Fibroblast of lung (primary cell): ENCODE measurements at regions not wholly inside any gene's neighbourhood (a gene's known extent, or its start where the extent isn't known, plus 50 kb on each side); places are given as distances from the start of the nearest gene placed in this dataset.

Experiments
- DNase-seq, 2 donors: peaks; one replicate each; pipeline versions ENCODE4 v3.0.0 to v3.0.0-alpha.2; 2010; ENCODE audit warnings: low read depth in 2 of 2
- H2AFZ ChIP-seq: 2 replicates; pipeline ENCODE4 v1.5.1; 2012; ENCODE audit warnings: low read length, control low read depth, inconsistent platforms
- H3K27ac ChIP-seq: 2 replicates; pipeline ENCODE4 v1.5.1; 2011; ENCODE audit warnings: low read length, control low read depth; ENCODE audit not compliant: insufficient read depth
- H3K27me3 ChIP-seq: 2 replicates; pipeline ENCODE4 v1.5.1; 2011; ENCODE audit warnings: mild to moderate bottlenecking, low read length; ENCODE audit not compliant: control insufficient read depth, insufficient read depth
- H3K36me3 ChIP-seq: 2 replicates; pipeline ENCODE4 v1.5.1; 2011; ENCODE audit warnings: low read length; ENCODE audit not compliant: control insufficient read depth, insufficient read depth
- H3K4me1 ChIP-seq: 2 replicates; pipeline ENCODE4 v1.5.1; 2011; ENCODE audit warnings: low read length; ENCODE audit not compliant: control insufficient read depth, insufficient read depth; ENCODE audit errors: extremely low read depth
- H3K4me2 ChIP-seq: 2 replicates; pipeline ENCODE4 v1.5.1; 2011; ENCODE audit warnings: low read length, control low read depth; ENCODE audit not compliant: insufficient read depth; ENCODE audit errors: extremely low read depth
- H3K4me3 ChIP-seq, 4 experiments: fragments of 200-600 bp in 1 of 4; sonication (generic) in 1 of 4; replicated peaks in 1 of 4; 2 replicates each; pipeline ENCODE4 v1.5.1; 2011 to 2016; ENCODE audit warnings: low read length in 4 of 4, low read depth in 3 of 4, mild to moderate bottlenecking in 3 of 4, control low read depth in 2 of 4, inconsistent platforms in 1 of 4, mixed read lengths in 1 of 4; ENCODE audit not compliant: insufficient read depth in 1 of 4; ENCODE audit errors: control extremely low read depth in 1 of 4
- H3K79me2 ChIP-seq: 2 replicates; pipeline ENCODE4 v1.5.1; 2012; ENCODE audit warnings: mild to moderate bottlenecking, low read length, inconsistent platforms; ENCODE audit not compliant: control insufficient read depth, insufficient read depth
- H3K9ac ChIP-seq: 2 replicates; pipeline ENCODE4 v1.5.1; 2011; ENCODE audit warnings: mild to moderate bottlenecking, low read length, control low read depth; ENCODE audit not compliant: insufficient read depth
- H3K9me3 ChIP-seq: 2 replicates; pipeline ENCODE4 v1.5.1; 2012; ENCODE audit warnings: low read depth, low read length; ENCODE audit not compliant: control insufficient read depth, insufficient read depth
- H4K20me1 ChIP-seq: 2 replicates; pipeline ENCODE4 v1.5.1; 2011; ENCODE audit warnings: low read length; ENCODE audit not compliant: control insufficient read depth, insufficient read depth; ENCODE audit errors: extremely low read depth
- EZH2 ChIP-seq: IDR thresholded peaks from 2 replicates; pipeline ENCODE4 v1.5.1; 2012; ENCODE audit warnings: low read length, control low read depth, mild to moderate bottlenecking; ENCODE audit errors: missing control alignments
- TF ChIP-seq, protein P1 (sequence below), 2 donors: IDR thresholded peaks in 1 of 2; conservative IDR thresholded peaks in 1 of 2; 1 replicate in 1 of 2; 2 replicates in 1 of 2; pipeline ENCODE4 v1.5.1; 2011 to 2012; ENCODE audit warnings: low read length in 2 of 2, control low read depth in 1 of 2, inconsistent platforms in 1 of 2, low read depth in 1 of 2, mild to moderate bottlenecking in 1 of 2

DNA sequence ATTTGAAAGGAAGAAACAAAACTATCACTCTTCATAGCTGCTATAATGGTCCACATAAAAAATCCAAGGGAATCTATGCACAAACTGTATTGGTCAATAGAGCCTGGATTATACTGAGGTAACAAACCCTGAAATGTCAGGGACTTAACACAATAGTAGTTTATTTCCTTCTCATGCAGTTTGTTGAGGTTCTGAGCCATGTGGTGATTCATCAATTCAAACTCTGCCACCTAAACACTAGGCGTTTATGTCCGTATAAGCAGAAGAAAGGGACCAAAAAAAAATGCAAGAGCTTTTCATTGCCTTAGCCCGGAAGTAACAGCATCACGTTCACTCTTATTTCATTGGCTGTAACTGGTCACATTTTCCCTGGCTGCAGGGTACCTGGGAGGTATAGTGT lies 464.7 kb downstream of the ZSWIM6 start:
- Histone ChIP-seq H3K79me2 (no peaks in the 10 kb centered on the region), H3K27me3 (no peaks in the 10 kb centered on the region), H3K9ac (no peak overlapping the region), H3K9me3 (no peaks in the 10 kb centered on the region), H3K36me3 (no peaks in the 10 kb centered on the region), H3K4me2 (no peak overlapping the region), H3K4me1 (no peaks in the 10 kb centered on the region), H3K27ac (no peak overlapping the region), H3K4me3 (no peak overlapping the region), H4K20me1 (no peaks in the 10 kb centered on the region), H2AFZ (no peak overlapping the region)
- no peak for DNase-seq
- TF ChIP-seq EZH2 = no peak
- TF ChIP-seq, protein P1, sequence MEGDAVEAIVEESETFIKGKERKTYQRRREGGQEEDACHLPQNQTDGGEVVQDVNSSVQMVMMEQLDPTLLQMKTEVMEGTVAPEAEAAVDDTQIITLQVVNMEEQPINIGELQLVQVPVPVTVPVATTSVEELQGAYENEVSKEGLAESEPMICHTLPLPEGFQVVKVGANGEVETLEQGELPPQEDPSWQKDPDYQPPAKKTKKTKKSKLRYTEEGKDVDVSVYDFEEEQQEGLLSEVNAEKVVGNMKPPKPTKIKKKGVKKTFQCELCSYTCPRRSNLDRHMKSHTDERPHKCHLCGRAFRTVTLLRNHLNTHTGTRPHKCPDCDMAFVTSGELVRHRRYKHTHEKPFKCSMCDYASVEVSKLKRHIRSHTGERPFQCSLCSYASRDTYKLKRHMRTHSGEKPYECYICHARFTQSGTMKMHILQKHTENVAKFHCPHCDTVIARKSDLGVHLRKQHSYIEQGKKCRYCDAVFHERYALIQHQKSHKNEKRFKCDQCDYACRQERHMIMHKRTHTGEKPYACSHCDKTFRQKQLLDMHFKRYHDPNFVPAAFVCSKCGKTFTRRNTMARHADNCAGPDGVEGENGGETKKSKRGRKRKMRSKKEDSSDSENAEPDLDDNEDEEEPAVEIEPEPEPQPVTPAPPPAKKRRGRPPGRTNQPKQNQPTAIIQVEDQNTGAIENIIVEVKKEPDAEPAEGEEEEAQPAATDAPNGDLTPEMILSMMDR (conservative IDR thresholded peaks at IDR 0.05 in 1 of 2, IDR thresholded peaks at IDR 0.05 in 1 of 2; ENCODE audit: low read depth in 1 of 2, low read length in 2 of 2) = no peak

DNA sequence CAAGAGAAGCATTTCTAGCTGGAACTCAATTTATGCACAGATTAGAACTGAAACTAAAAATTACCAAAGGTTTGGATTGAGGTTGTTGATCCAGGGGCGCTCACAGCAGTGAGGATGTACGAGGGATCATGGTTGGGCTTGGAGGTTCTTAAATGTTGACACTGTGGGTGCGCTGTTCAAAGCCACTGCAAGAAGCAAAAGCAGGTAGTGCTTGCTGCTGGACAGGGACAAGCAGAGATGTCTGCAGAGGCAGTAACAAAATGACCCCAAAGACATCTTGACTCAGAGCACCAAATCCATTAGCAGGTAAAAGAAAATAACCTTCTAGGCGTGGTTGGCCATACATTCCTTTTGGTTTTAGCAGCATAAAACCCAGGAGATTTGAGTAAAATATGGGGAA lies 468.4 kb downstream of the ZSWIM6 start:
- Histone ChIP-seq H3K9ac (no peak overlapping the region), H2AFZ (no peak overlapping the region), H3K4me1 (no peaks in the 10 kb centered on the region), H3K4me3 (no peak overlapping the region), H3K4me2 (no peak overlapping the region), H4K20me1 (no peaks in the 10 kb centered on the region), H3K27ac (no peak overlapping the region), H3K27me3 (no peaks in the 10 kb centered on the region), H3K9me3 (no peaks in the 10 kb centered on the region), H3K79me2 (no peaks in the 10 kb centered on the region), H3K36me3 (no peaks in the 10 kb centered on the region)
- no peak for DNase-seq
- no peak for TF ChIP-seq EZH2
- TF ChIP-seq, protein P1 (conservative IDR thresholded peaks at IDR 0.05 in 1 of 2, IDR thresholded peaks at IDR 0.05 in 1 of 2; ENCODE audit: low read depth in 1 of 2, low read length in 2 of 2) = no peak

DNA sequence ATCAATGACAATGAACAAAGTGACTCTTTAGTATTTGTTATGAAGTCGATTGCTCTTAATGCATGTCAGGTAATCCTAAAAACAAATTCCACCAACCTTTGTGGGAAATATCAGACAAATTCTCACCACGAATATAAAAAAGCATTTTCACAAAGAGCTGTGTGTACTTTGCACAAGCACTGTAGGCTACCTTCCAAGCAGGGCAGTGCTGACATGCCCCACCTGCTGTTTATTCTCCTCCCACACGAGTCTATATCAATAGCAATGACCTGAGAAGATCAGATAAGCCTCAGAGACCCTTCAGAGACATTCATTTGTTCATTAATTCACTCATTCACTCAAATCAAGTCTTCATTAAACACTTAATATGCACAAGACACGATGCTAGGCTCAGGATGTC lies 469.1 kb downstream of the ZSWIM6 start:
- Histone ChIP-seq H4K20me1 (no peaks in the 10 kb centered on the region), H3K4me1 (no peaks in the 10 kb centered on the region), H3K9ac (no peak overlapping the region), H3K9me3 (no peaks in the 10 kb centered on the region), H3K36me3 (no peaks in the 10 kb centered on the region), H3K27me3 (no peaks in the 10 kb centered on the region), H3K79me2 (no peaks in the 10 kb centered on the region), H3K4me3 (no peak overlapping the region), H3K27ac (no peak overlapping the region), H2AFZ (no peak overlapping the region), H3K4me2 (no peak overlapping the region)
- no peak for TF ChIP-seq EZH2
- TF ChIP-seq, protein P1 (conservative IDR thresholded peaks at IDR 0.05 in 1 of 2, IDR thresholded peaks at IDR 0.05 in 1 of 2; ENCODE audit: low read depth in 1 of 2, low read length in 2 of 2) = no peak
- DNase-seq = no peak
